ENCODE measurements at regions not wholly inside any gene's neighbourhood (a gene's known extent, or its start where the extent isn't known, plus 50 kb on each side); places are given as distances from the start of the nearest gene placed in this dataset.

- H3K36me3 Mint-ChIP-seq, result no peaks in the 10 kb centered on the region
- no peak for DNase-seq (ENCODE audit: low spot score in 2 of 2)
- ATAC-seq, result no peak
- H3K9me3 Mint-ChIP-seq, result no peaks in the 10 kb centered on the region
- no peak overlapping the region for H3K27ac Mint-ChIP-seq
These were observed 296.8 kb upstream of the VLDLR start for GRCh38 chr9:2324742-2325141.

- H3K27ac Mint-ChIP-seq, result no peak overlapping the region
- DNase-seq (ENCODE audit: low spot score in 2 of 2) (no peak), ATAC-seq (no peak)
- H3K36me3 Mint-ChIP-seq, result peaks cover 0 to 7% of the 10 kb centered on the region in 2 donors
- peaks cover 3 to 6% of the 10 kb centered on the region in 2 donors for H3K9me3 Mint-ChIP-seq
These were observed 288.9 kb upstream of the VLDLR start for GRCh38 chr9:2332663-2333062.

- Mint-ChIP-seq H3K9me3 (peaks cover 3 to 6% of the 10 kb centered on the region in 2 donors), H3K36me3 (peaks cover 0 to 6% of the 10 kb centered on the region in 2 donors), H3K27ac (no peak overlapping the region)
- DNase-seq (ENCODE audit: low spot score in 2 of 2) (no peak), ATAC-seq (no peak)
These were observed 286.3 kb upstream of the VLDLR start for GRCh38 chr9:2335260-2335659.

GRCh38 chr9:2336055-2336454 is 285.5 kb upstream of the VLDLR start:
- Mint-ChIP-seq H3K36me3 (no peaks in the 10 kb centered on the region), H3K9me3 (no peaks in the 10 kb centered on the region), H3K27ac (no peak overlapping the region)
- ATAC-seq, result no peak
- no peak for DNase-seq (ENCODE audit: low spot score in 2 of 2)

GRCh38 chr9:2337131-2337530 is 284.5 kb upstream of the VLDLR start:
- H3K27ac Mint-ChIP-seq, result no peak overlapping the region
- no peak for ATAC-seq
- no peaks in the 10 kb centered on the region for H3K9me3 Mint-ChIP-seq
- H3K36me3 Mint-ChIP-seq, result no peaks in the 10 kb centered on the region
- DNase-seq (ENCODE audit: low spot score in 2 of 2), result no peak

GRCh38 chr9:2337627-2338026 is 284.0 kb upstream of the VLDLR start:
- H3K9me3 Mint-ChIP-seq, result no peaks in the 10 kb centered on the region
- H3K27ac Mint-ChIP-seq, result no peak overlapping the region
- DNase-seq (ENCODE audit: low spot score in 2 of 2) (no peak), ATAC-seq (no peak)
- H3K36me3 Mint-ChIP-seq, result no peaks in the 10 kb centered on the region

GRCh38 chr9:2338777-2339365 is 282.7 kb upstream of the VLDLR start:
- ATAC-seq, result no peak
- H3K27ac Mint-ChIP-seq, result no peak overlapping the region
- no peaks in the 10 kb centered on the region for H3K9me3 Mint-ChIP-seq
- DNase-seq (ENCODE audit: low spot score in 2 of 2), result no peak
- H3K36me3 Mint-ChIP-seq, result no peaks in the 10 kb centered on the region

GRCh38 chr9:2339416-2339815 is 282.2 kb upstream of the VLDLR start:
- Mint-ChIP-seq H3K36me3 (no peaks in the 10 kb centered on the region), H3K9me3 (no peaks in the 10 kb centered on the region), H3K27ac (no peak overlapping the region)
- ATAC-seq, result no peak
- DNase-seq (ENCODE audit: low spot score in 2 of 2), result no peak

GRCh38 chr9:2340046-2340760 is 281.4 kb upstream of the VLDLR start:
- Mint-ChIP-seq H3K36me3 (no peaks in the 10 kb centered on the region), H3K27ac (no peak overlapping the region), H3K9me3 (no peaks in the 10 kb centered on the region)
- ATAC-seq, result no peak
- no peak for DNase-seq (ENCODE audit: low spot score in 2 of 2)

- H3K9me3 Mint-ChIP-seq, result peaks cover 0 to 4% of the 10 kb centered on the region in 2 donors
- H3K27ac Mint-ChIP-seq, result no peak overlapping the region
- DNase-seq (ENCODE audit: low spot score in 2 of 2) (no peak), ATAC-seq (no peak)
- H3K36me3 Mint-ChIP-seq, result no peaks in the 10 kb centered on the region
These were observed 280.5 kb upstream of the VLDLR start for GRCh38 chr9:2341126-2341525.

GRCh38 chr9:2341956-2342355 is 279.6 kb upstream of the VLDLR start:
- ATAC-seq (no peak), DNase-seq (ENCODE audit: low spot score in 2 of 2) (no peak)
- Mint-ChIP-seq H3K27ac (no peak overlapping the region), H3K9me3 (peaks cover 0 to 4% of the 10 kb centered on the region in 2 donors), H3K36me3 (no peaks in the 10 kb centered on the region)

GRCh38 chr9:2343756-2344155 is 277.8 kb upstream of the VLDLR start:
- no peak for ATAC-seq
- Mint-ChIP-seq H3K36me3 (no peaks in the 10 kb centered on the region), H3K9me3 (peaks cover 4% of the 10 kb centered on the region in 2 donors), H3K27ac (no peak overlapping the region)
- DNase-seq (ENCODE audit: low spot score in 2 of 2), result no peak

- Mint-ChIP-seq H3K9me3 (peaks cover 4% of the 10 kb centered on the region in 2 donors), H3K27ac (no peak overlapping the region), H3K36me3 (no peaks in the 10 kb centered on the region)
- DNase-seq (ENCODE audit: low spot score in 2 of 2) (no peak), ATAC-seq (no peak)
These were observed 277.2 kb upstream of the VLDLR start for GRCh38 chr9:2344436-2344835.

- DNase-seq (ENCODE audit: low spot score in 2 of 2) (no peak), ATAC-seq (no peak)
- Mint-ChIP-seq H3K36me3 (no peaks in the 10 kb centered on the region), H3K27ac (no peak overlapping the region), H3K9me3 (peaks cover 4% of the 10 kb centered on the region in 2 donors)
These were observed 276.6 kb upstream of the VLDLR start for GRCh38 chr9:2345013-2345412.

- ATAC-seq, result no peak
These were observed 275.2 kb upstream of the VLDLR start for GRCh38 chr9:2346277-2346913.

GRCh38 chr9:2351324-2351723 is 270.3 kb upstream of the VLDLR start:
- Mint-ChIP-seq H3K9me3 (peaks cover 0 to 4% of the 10 kb centered on the region in 2 donors), H3K27ac (no peak overlapping the region), H3K36me3 (no peaks in the 10 kb centered on the region)
- DNase-seq (ENCODE audit: low spot score in 2 of 2) (no peak), ATAC-seq (no peak)

More at GRCh38 chr9:2346277-2346913, 275.2 kb upstream of the VLDLR start:
- Mint-ChIP-seq H3K9me3 (peaks cover 4% of the 10 kb centered on the region in 2 donors), H3K27ac (no peak overlapping the region), H3K36me3 (no peaks in the 10 kb centered on the region)
- DNase-seq (ENCODE audit: low spot score in 2 of 2), result no peak

GRCh38 chr9:2354216-2354615 is 267.4 kb upstream of the VLDLR start:
- no peaks in the 10 kb centered on the region for H3K36me3 Mint-ChIP-seq
- ATAC-seq (no peak), DNase-seq (ENCODE audit: low spot score in 2 of 2) (no peak)
- H3K27ac Mint-ChIP-seq, result peak overlapping the region in 1 of 2 donors; percentile 34
- no peaks in the 10 kb centered on the region for H3K9me3 Mint-ChIP-seq

Data from activated naive CD4-positive, alpha-beta T cell treated with anti-CD3 and anti-CD28 coated beads, Interleukin-2, amount 50 U/mL, for 72 hours (primary cell).